ENCODE measurements at regions not wholly inside any gene's neighbourhood (a gene's known extent, or its start where the extent isn't known, plus 50 kb on each side); places are given as distances from the start of the nearest gene placed in this dataset.
"Not testable (repeated sequence)": the region's sequence is repeated elsewhere in the genome, so short reads cannot be mapped to it uniquely, and the experiment has no call there.

- no peak for DNase-seq
Measured at GRCh38 chr4:120290553-120290952, 223.9 kb upstream of the MAD2L1 start.

- DNase-seq, result no peak
Measured at GRCh38 chr4:120286813-120287212, 220.2 kb upstream of the MAD2L1 start.

- DNase-seq, result no peak
Measured at GRCh38 chr4:120281581-120281980, 214.9 kb upstream of the MAD2L1 start.

- DNase-seq, result no peak
Measured at GRCh38 chr4:120277391-120277790, 210.7 kb upstream of the MAD2L1 start.

GRCh38 chr4:120266602-120267001 lies 200.0 kb upstream of the MAD2L1 start:
- peak; percentile 6 for DNase-seq

- no peak for DNase-seq
Measured at GRCh38 chr4:120263618-120264017, 197.0 kb upstream of the MAD2L1 start.

GRCh38 chr4:120261117-120261516 lies 194.5 kb upstream of the MAD2L1 start:
- DNase-seq, result no peak

- not testable (repeated sequence) for DNase-seq
Measured at GRCh38 chr4:120256112-120256775, 189.6 kb upstream of the MAD2L1 start.

- no peak for DNase-seq
Measured at GRCh38 chr4:120238277-120238973, 171.8 kb upstream of the MAD2L1 start.

GRCh38 chr4:120236873-120237272 lies 170.2 kb upstream of the MAD2L1 start:
- DNase-seq, result no peak

- no peak for DNase-seq
Measured at GRCh38 chr4:120232050-120232449, 165.4 kb upstream of the MAD2L1 start.

GRCh38 chr4:120228086-120228485 lies 161.4 kb upstream of the MAD2L1 start:
- no peak for DNase-seq

GRCh38 chr4:120227554-120227953 lies 160.9 kb upstream of the MAD2L1 start:
- DNase-seq, result no peak

- no peak for DNase-seq
Measured at GRCh38 chr4:120225527-120225926, 158.9 kb upstream of the MAD2L1 start.

GRCh38 chr4:120218981-120219380 lies 152.3 kb upstream of the MAD2L1 start:
- DNase-seq, result no peak

GRCh38 chr4:120215350-120215749 lies 148.7 kb upstream of the MAD2L1 start:
- DNase-seq, result no peak

GRCh38 chr4:120211408-120212015 lies 144.9 kb upstream of the MAD2L1 start:
- no peak for DNase-seq

- no peak for DNase-seq
Measured at GRCh38 chr4:120209706-120210105, 143.1 kb upstream of the MAD2L1 start.

- no peak for DNase-seq
Measured at GRCh38 chr4:120207021-120207420, 140.4 kb upstream of the MAD2L1 start.

GRCh38 chr4:120202222-120202621 lies 135.6 kb upstream of the MAD2L1 start:
- no peak for DNase-seq

- not testable (repeated sequence) for DNase-seq
Measured at GRCh38 chr4:120200573-120201110, 134.0 kb upstream of the MAD2L1 start.

GRCh38 chr4:120198411-120198810 lies 131.8 kb upstream of the MAD2L1 start:
- DNase-seq, result no peak

GRCh38 chr4:120177603-120178002 lies 111.0 kb upstream of the MAD2L1 start:
- no peak for DNase-seq

GRCh38 chr4:120175272-120175671 lies 108.6 kb upstream of the MAD2L1 start:
- no peak for DNase-seq

Measured in eye (tissue), 1 donor.